Esophagus squamous epithelium (tissue), 5 donors: ENCODE measurements at regions not wholly inside any gene's neighbourhood (a gene's known extent, or its start where the extent isn't known, plus 50 kb on each side); places are given as distances from the start of the nearest gene placed in this dataset.
"Not testable (repeated sequence)": the region's sequence is repeated elsewhere in the genome, so short reads cannot be mapped to it uniquely, and the experiment has no call there.

ENCODE experiments used
- DNase-seq: peaks from one replicate; lab custom pipeline; 2025; lab: John Stamatoyannopoulos, UW
- H3K27ac ChIP-seq, 4 donors: fragments of 200-600 bp; sonication (generic); one replicate each; pipeline ENCODE4 v1.5.1; 2016 to 2019; ENCODE audit warnings: mild to moderate bottlenecking in 1 of 4
- H3K27me3 ChIP-seq, 4 donors: fragments of 200-600 bp; sonication (generic); 1 replicate in 3 of 4; 2 replicates in 1 of 4; pipeline versions ENCODE4 v1.5.1 to v1.6.0; 2017 to 2021; ENCODE audit warnings: antibody characterized with exemption in 1 of 4
- H3K36me3 ChIP-seq, 3 donors: fragments of 200-600 bp; sonication (generic); one replicate each; pipeline ENCODE4 v1.5.1; 2016 to 2019
- H3K4me1 ChIP-seq, 3 donors: fragments of 200-600 bp; sonication (generic); one replicate each; pipeline ENCODE4 v1.5.1; 2017 to 2019
- H3K4me3 ChIP-seq, 4 donors: fragments of 200-600 bp; sonication (generic); 1 replicate in 3 of 4; 2 replicates in 1 of 4; pipeline ENCODE4 v1.5.1; 2016 to 2019; ENCODE audit warnings: mild to moderate bottlenecking in 2 of 4, moderate library complexity in 1 of 4
- H3K9me3 ChIP-seq, 3 donors: fragments of 200-600 bp; sonication (generic); one replicate each; pipeline ENCODE4 v1.5.1; 2016 to 2019
- CTCF ChIP-seq, 6 experiments: fragments of 450-650 bp in 4 of 6; fragments of 200-600 bp in 2 of 6; sonication (generic) in 2 of 6; IDR thresholded peaks; one replicate each; pipeline ENCODE4 v1.5.1; 2016 to 2019; ENCODE audit warnings: antibody characterized with exemption in 6 of 6, mild to moderate bottlenecking in 4 of 6, moderate library complexity in 4 of 6
- POLR2A ChIP-seq, 4 donors: fragments of 450-650 bp; IDR thresholded peaks; one replicate each; pipeline ENCODE4 v1.6.1; 2017; ENCODE audit warnings: antibody characterized with exemption in 4 of 4, mild to moderate bottlenecking in 4 of 4, moderate library complexity in 3 of 4
- WGBS, 2 donors: methylation state at CpG; one replicate each; pipeline ENCODE4 v1.1.5; 2018; 5-methylcytosine and 5-hydroxymethylcytosine counted together
- intact Hi-C: fragments of 100-400 bp; cut with DNase I; formaldehyde crosslinking; loops from one replicate; pipeline ENCODE4 v1.15.0; 2022
- donor health status: DM: yes; HTN: yes; CAD: no.

GRCh38 chr3:182644013-182644412 is 149.3 kb upstream of the ATP11B start:
- Histone ChIP-seq H3K27ac (peak overlapping the region; percentile 17 to 83 (median 82)), H3K4me1 (peaks cover 3 to 45% (median 6%) of the 10 kb centered on the region in 3 donors), H3K9me3 (peaks cover 0 to 7% (median 0%) of the 10 kb centered on the region in 3 donors), H3K36me3 (no peaks in the 10 kb centered on the region), H3K27me3 (no peaks in the 10 kb centered on the region), H3K4me3 (no peak overlapping the region)
- no peak for DNase-seq
- no peak for TF ChIP-seq POLR2A (IDR thresholded peaks at IDR 0.05)
- TF ChIP-seq CTCF (IDR thresholded peaks at IDR 0.05), result no peak
- WGBS, 2 donors, result 59 to 75% methylated on average over 3 of the region's 3 CpGs
- intact Hi-C loops, result no loop called here

DNA sequence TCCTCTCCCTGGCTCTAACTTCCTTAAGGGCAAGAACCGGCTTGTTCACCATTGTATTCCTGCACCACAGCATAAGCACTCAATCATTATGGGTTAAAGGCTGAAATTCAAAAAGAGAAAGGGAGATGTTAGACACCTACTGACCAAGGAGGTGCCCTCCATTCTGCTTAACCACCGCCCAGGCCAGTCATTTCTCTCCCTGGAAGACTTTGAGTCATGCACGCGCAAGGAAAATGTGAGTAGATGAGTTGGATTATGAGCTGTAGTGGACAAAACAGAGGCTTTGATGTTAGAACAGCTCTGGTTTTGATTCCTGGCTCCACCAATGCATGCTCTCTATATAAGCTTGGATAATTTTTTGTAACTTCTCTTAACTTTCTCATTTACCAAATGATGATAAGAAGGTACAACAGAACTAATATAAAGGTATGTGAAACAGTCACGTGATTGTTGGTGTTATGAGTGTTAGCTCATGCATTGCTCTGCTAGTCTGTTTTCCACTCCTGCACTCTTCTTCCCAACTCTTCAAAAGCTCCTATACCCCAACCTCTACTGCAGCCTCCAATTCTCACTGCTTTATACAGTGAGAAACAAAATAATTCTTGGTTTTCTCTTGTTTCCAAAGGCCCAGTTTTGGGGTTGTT is 148.4 kb upstream of the ATP11B start:
- intact Hi-C loops, result no loop called here
- peak overlapping the region; percentile 17 to 83 (median 82) for H3K27ac ChIP-seq
- no peaks in the 10 kb centered on the region for H3K36me3 ChIP-seq
- peaks cover 3 to 45% (median 6%) of the 10 kb centered on the region in 3 donors for H3K4me1 ChIP-seq
- peaks cover 0 to 6% (median 0%) of the 10 kb centered on the region in 3 donors for H3K9me3 ChIP-seq
- 27 to 29% methylated on average over 5 of the region's 5 CpGs for WGBS, 2 donors
- TF ChIP-seq CTCF (IDR thresholded peaks at IDR 0.05), result peak in 1 of 6 experiments; percentile 22
- no peak for TF ChIP-seq POLR2A (IDR thresholded peaks at IDR 0.05)
- no peaks in the 10 kb centered on the region for H3K27me3 ChIP-seq
- DNase-seq, result no peak
- H3K4me3 ChIP-seq, result no peak overlapping the region

GRCh38 chr3:182650568-182651128 is 142.7 kb upstream of the ATP11B start:
- DNase-seq, result no peak
- H3K27ac ChIP-seq, result peak overlapping the region in 1 of 4 donors; percentile 52
- TF ChIP-seq POLR2A (IDR thresholded peaks at IDR 0.05), result no peak
- no peak for TF ChIP-seq CTCF (IDR thresholded peaks at IDR 0.05)
- H3K4me1 ChIP-seq, result peaks cover 0 to 5% (median 0%) of the 10 kb centered on the region in 3 donors
- no peaks in the 10 kb centered on the region for H3K27me3 ChIP-seq
- no peak overlapping the region for H3K4me3 ChIP-seq
- intact Hi-C loops, result no loop called here
- no peaks in the 10 kb centered on the region for H3K36me3 ChIP-seq
- 71 to 89% methylated on average over 2 to 3 of the region's 3 CpGs for WGBS, 2 donors
- no peaks in the 10 kb centered on the region for H3K9me3 ChIP-seq

- H3K4me1 ChIP-seq, result no peaks in the 10 kb centered on the region
- no peaks in the 10 kb centered on the region for H3K36me3 ChIP-seq
- DNase-seq, result no peak
- H3K27me3 ChIP-seq, result no peaks in the 10 kb centered on the region
- H3K9me3 ChIP-seq, result no peaks in the 10 kb centered on the region
- no peak overlapping the region for H3K4me3 ChIP-seq
- peak overlapping the region in 1 of 4 donors; percentile 52 for H3K27ac ChIP-seq
- TF ChIP-seq CTCF (IDR thresholded peaks at IDR 0.05), result no peak
- TF ChIP-seq POLR2A (IDR thresholded peaks at IDR 0.05), result no peak
- 89 to 90% methylated on average over 8 of the region's 8 CpGs for WGBS, 2 donors
- intact Hi-C loops, result no loop called here
These were observed 141.8 kb upstream of the ATP11B start for GRCh38 chr3:182651461-182651860.

GRCh38 chr3:182653065-182653464 is 140.2 kb upstream of the ATP11B start:
- DNase-seq, H3K36me3 ChIP-seq, H3K4me1 ChIP-seq, H3K27ac ChIP-seq, H3K27me3 ChIP-seq, intact Hi-C loops, H3K9me3 ChIP-seq, H3K4me3 ChIP-seq: not testable (repeated sequence)
- 81 to 100% methylated on average over 1 of the region's 1 CpG for WGBS, 2 donors
